GM18873 (cell line): ENCODE measurements at regions not wholly inside any gene's neighbourhood (a gene's known extent, or its start where the extent isn't known, plus 50 kb on each side); places are given as distances from the start of the nearest gene placed in this dataset.

Source experiments
- ATAC-seq: cut with Tn5 transposase; IDR thresholded peaks from one replicate; pipeline ENCODE4 v1.9.1; 2021; ENCODE audit warnings: mild to moderate bottlenecking, moderate library complexity, moderate number of reproducible peaks; ENCODE audit not compliant: unreplicated experiment, low FRiP score

GRCh38 chr4:3818371-3818770 lies 52.2 kb downstream of the ADRA2C start:
- ATAC-seq: no peak

DNA sequence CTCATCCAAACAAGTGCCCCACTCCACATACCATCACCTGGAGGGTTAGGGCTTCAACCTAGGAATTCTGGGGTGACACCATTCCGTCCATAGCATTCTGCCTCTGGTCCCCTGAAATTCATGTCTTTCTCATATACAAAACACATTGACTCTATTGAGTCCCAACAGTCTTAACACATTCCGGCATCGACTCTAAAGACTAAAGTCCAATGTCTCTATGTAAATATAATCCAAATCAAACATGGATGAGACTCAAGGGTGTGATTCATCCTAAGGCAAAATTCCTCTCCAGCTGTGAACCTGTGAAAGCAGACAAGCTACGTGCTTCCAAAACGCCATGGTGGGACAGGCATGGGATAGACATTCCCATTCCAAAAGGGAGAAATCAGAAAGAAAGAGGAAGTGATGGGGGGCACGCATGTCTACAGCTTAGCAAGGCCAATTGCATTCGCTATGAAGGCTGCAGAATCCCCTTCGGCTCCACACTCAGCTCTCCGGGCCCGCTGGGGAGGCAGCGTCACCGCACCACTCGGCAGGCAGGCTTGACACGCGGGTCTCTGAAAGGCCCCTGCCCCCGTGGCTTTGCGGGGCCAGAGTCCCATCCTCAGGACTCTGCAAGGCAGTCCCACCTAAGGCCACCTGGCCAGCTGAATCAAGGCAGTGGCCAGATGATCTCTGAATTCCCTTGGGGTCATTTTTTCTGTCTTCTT lies 53.2 kb downstream of the ADRA2C start:
- ATAC-seq: no peak

GRCh38 chr4:3820016-3820805 lies 54.0 kb downstream of the ADRA2C start:
- no peak for ATAC-seq

GRCh38 chr4:3820806-3821579 lies 54.8 kb downstream of the ADRA2C start:
- ATAC-seq: no peak

DNA sequence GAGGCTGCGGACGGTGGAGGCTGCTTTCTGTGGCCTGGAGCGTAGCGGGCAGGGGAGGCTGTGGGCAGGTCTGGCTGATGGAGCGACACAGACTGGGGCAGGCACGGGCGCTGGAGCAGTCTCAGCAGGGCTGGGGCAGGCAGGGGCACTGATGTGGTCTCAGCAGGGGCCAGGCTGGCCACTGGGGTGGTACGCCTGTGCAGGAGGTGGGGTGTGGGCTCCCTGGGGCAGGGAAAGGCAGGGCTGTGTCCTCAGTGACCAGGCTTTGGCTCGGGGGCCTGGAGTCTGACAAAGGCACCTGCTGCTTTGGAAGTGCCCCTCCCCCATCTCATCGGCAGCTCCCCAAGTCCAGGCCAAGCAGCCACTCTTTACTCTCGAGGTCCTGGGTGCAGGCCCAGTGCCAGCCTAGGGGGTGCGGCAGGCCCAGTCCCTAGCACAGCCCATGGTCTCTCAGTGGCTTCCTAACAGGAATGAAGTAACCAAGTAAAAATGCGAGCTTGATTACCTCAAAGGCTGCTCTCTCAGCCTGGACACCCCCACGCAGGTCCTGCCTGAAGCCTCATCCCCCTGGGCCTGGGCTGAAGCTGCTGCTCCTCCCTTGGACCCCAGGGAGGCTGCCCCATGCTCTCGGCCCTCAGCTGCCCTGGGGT lies 55.5 kb downstream of the ADRA2C start:
- ATAC-seq: no peak

- no peak for ATAC-seq
Observed at GRCh38 chr4:3822230-3822947, 56.2 kb downstream of the ADRA2C start.

DNA sequence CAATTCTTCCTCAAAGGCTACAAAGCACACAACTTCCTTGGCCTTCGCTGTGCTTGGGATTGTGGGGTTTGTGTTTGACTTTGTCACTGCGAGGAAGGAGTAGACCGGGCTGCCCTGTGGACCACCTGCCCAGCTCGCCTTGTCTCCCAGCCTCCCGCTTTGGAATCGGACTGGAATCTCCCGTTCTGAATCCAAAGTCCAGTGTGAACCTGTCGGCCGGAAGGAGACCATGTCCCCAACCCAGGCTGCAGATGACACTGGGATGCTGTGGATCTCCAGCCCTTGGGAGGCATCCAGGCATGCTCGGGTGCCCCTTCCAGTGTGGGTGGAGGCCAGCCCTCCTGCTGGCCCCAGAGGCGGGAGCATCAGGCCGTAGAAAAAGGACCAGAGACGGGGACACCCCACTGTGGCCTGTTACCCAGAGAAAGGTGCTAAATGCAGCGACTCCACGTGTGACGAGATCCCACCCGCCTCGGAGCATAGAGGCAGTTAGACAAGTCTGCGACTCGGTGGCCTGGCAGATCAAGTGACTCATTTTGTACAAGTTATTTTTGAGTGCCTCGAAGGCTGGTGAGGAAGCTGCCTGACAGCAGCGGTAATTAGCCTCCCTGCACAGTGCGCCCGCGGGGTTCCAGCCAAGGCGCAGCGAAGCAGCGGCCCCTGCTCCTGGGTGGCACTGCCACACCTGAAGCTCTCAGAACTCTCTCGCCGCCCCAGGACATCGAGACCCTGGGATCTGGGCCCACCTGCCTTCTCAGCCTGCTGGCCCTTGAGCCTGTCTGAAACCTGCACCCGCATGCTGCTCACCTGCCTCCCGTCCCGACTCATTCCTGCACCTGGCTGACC lies 57.5 kb downstream of the ADRA2C start:
- no peak for ATAC-seq

DNA sequence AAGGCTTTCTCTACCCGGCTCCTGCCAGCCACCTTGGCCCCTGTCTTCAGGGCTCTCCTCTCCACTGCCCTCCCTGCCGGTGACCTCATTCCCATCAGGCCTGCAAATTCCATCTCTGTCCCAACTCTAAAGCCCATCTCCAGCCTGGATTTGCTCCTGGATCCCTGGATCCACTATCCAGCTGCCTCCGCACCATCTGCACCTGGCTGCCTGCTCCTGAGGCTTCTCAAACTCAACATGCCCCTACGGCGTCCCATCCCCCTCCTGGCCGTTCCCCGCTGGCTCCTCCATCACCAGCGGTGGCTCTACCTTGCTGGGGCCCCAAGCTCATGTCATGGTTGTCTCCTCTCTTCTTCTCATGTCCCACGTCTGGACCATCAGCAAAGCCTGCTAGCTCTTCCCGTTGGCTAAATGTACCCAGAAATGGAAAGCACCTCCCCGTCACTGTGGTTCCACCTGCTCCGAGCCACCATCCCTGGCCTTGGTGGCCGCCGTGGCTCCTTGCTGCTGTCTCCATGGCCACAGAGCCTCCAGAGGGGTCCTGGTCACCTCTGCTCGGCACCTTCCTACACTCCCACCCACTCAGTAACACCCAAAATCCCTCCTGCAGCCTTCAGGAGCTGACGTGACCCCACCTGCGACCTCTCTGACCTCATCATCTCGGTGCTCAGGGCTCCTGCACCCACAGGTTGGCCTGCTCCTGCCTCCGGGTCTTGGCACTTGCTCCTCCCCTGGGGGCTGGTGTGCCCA lies 58.5 kb downstream of the ADRA2C start:
- ATAC-seq: no peak

DNA sequence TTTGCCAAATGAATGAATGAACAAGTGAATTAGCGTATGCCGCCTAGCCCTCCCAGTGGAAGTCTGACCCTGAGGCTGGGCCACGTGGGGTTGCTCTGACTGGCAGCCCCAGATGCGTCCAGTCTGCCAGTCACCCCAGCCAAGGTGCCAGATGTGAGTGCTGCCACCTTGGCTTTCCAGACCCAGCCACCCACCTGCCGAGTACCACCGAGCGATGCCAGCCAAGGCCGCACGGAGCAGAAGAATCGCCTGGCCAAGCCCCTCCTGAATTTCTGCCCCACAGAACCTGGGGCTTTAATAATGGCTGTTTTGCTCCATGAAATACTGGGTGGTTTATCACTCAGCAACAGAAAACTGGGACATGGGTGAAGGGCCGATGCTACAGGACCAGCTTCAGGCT lies 59.3 kb downstream of the ADRA2C start:
- no peak for ATAC-seq

- ATAC-seq: no peak
Observed at GRCh38 chr4:3826247-3827172, 60.3 kb downstream of the ADRA2C start.

DNA sequence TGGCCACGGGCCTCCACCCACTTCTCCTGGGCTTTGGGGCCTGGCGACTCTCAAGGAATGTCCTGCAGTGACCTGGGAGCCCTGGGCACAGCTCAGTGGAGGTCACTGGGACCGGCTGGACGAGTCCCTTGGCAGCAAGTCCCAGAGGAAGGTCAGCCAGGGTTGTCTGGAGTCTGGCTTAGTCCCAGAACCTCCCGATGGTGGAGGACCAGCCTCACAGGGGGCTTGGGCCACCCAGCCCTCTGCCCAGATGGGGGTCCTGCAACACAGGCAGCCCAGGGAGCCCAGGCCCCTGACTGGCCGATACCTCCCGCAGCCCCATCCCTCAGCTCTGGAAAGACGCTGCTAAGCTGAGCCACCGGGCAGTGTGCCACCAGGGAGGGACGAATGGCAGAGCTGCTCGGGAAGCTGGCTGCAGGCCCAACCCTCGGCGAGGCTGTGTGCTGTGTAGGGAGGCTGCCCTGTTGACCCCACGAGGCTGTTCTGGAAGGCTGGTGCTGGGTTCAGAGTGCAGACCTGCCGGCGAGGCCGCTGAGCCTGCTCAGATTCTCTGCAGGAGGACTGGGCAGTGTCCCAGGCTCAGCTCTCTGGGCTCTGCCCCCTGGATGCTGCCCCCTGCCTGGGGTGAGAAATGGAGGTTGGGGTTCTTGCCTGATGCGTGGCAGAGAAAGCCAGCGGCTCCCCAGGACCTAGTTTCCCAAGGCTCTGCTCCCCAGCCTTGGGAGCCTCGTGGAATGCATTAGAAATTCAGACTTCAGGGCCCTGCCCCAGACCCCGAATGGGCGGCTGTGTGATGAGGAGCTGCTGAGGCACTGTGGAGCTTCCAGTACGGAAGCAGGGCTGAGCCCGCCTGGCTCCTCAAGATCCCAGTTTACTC lies 61.7 kb downstream of the ADRA2C start:
- no peak for ATAC-seq

DNA sequence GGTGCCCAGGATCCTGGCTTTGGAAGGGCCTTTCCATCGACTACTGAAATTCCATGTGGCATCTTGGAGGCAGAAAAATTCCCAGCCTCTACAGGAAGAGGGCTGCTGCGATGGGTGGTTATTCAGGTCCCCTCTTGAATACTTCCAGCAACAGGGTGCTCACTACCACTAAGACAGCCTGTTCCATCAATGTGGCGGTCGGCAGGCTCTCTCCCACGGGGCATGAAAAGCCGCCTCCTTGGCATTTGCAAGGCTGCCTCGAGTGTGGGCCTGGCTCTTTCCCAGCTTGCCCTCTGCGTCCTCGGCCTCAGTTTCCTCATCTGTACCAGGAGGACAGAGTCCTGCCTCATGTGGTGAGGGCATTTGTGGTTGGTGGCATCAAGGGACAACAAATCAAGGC lies 62.4 kb downstream of the ADRA2C start:
- ATAC-seq: no peak

DNA sequence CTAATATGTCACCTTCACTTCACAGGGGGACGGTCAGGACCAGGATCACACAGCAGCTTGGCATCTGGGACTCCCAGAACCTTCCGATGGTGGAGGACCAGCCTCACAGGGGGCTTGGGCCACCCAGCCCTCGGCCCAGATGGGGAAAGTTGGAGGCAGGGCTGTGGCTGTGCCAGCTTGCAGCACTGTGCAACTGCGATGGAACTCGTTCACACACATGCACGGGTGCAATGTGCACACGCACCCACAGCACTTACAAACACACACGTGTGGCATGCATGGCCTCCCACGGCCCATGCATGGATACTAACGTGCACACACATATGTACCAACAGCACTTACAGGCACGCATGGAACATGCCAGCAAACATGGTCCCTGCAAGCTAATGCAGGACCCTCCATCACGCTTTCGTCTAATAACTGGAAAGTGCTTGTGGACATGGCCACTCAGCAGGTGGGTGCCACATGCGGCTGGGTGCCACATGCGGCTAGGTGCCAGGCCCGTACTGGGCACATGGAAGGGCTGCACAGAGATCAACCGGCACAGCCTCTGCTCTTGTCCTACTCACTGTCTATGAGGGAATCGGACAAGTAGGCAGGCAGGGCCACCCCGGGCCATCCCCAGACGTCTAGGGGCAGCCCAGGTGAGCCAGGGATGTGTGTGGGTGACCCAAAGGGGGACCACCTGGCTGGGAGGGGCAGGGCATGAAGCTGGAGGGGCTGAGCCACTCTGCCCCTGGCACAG lies 63.2 kb downstream of the ADRA2C start:
- ATAC-seq: no peak

GRCh38 chr4:3829956-3830773 lies 64.0 kb downstream of the ADRA2C start:
- ATAC-seq: no peak
